Right lobe of liver (tissue), 6 donors: ENCODE measurements at regions not wholly inside any gene's neighbourhood (a gene's known extent, or its start where the extent isn't known, plus 50 kb on each side); places are given as distances from the start of the nearest gene placed in this dataset.

Experiments used
- ATAC-seq, 4 donors: fragments of 200-7000 bp; cut with Tn5 transposase; one replicate each; pipeline ENCODE4 v1.9.1; 2020; ENCODE audit warnings: mild to moderate bottlenecking in 4 of 4, moderate library complexity in 4 of 4
- DNase-seq, 3 donors: peaks; one replicate each; pipeline ENCODE4 v3.0.0-alpha.2; 2020
- H3K27ac ChIP-seq, 3 donors: fragments of 200-600 bp; one replicate each; pipeline ENCODE4 v1.8.0; 2022
- H3K27me3 ChIP-seq, 2 donors: fragments of 200-600 bp; one replicate each; pipeline ENCODE4 v1.8.0; 2022
- H3K36me3 ChIP-seq, 4 donors: fragments of 200-600 bp; sonication (generic) in 1 of 4; one replicate each; pipeline versions ENCODE4 v1.5.1 to v1.8.0; 2017 to 2022; ENCODE audit warnings: control low read depth in 1 of 4
- H3K4me1 ChIP-seq, 4 donors: fragments of 200-600 bp; sonication (generic) in 1 of 4; one replicate each; pipeline versions ENCODE4 v1.5.1 to v1.8.0; 2017 to 2022; ENCODE audit warnings: control low read depth in 1 of 4
- H3K4me3 ChIP-seq, 3 donors: fragments of 200-600 bp; one replicate each; pipeline ENCODE4 v1.8.0; 2022
- H3K9me3 ChIP-seq, 4 donors: fragments of 200-600 bp; sonication (generic) in 1 of 4; one replicate each; pipeline versions ENCODE4 v1.5.1 to v1.8.0; 2017 to 2022; ENCODE audit warnings: control low read depth in 1 of 4
- POLR2A ChIP-seq: fragments of 450-650 bp; IDR thresholded peaks from one replicate; pipeline ENCODE4 v1.6.1; 2017; ENCODE audit warnings: antibody characterized with exemption, mild to moderate bottlenecking
- WGBS: methylation state at CpG from one replicate; pipeline ENCODE4 v1.1.6; 2018; ENCODE audit warnings: low coverage, low lambda C conversion rate; ENCODE audit not compliant: insufficient coverage; ENCODE audit errors: missing lambda C conversion rate; 5-methylcytosine and 5-hydroxymethylcytosine counted together
- intact Hi-C, 2 donors: fragments of 100-400 bp; cut with DNase I; formaldehyde crosslinking; loops; one replicate each; pipeline versions ENCODE4 v1.11.2 to v1.14.1; 2022
- TF ChIP-seq, protein P1 (sequence below), 4 donors: fragments of 200-600 bp in 3 of 4; fragments of 450-650 bp in 1 of 4; IDR thresholded peaks; one replicate each; pipeline versions ENCODE4 v1.5.1 to v1.8.0; 2016 to 2022; ENCODE audit warnings: antibody characterized with exemption in 4 of 4, mild to moderate bottlenecking in 2 of 4
- donor health status: DM: no; HTN: yes; CAD: no.
- donor health status: DM: no; HTN: no; CAD: no.
- donor health status: DM: no; HTN: no; CAD: no.
- donor health status: DM: no; HTN: yes; CAD: no.
- donor health status: DM: no; HTN: yes; CAD: no.

GRCh38 chr3:106880206-106880605, 497.0 kb upstream of the CCDC54 start:
- H3K27ac ChIP-seq = no peak overlapping the region
- no peaks in the 10 kb centered on the region for H3K36me3 ChIP-seq
- 56% methylated on average over 1 of the region's 1 CpG for WGBS
- ATAC-seq (no peak), DNase-seq (no peak)
- intact Hi-C loops = no loop called here
- no peaks in the 10 kb centered on the region for H3K4me1 ChIP-seq
- H3K4me3 ChIP-seq = no peak overlapping the region
- H3K27me3 ChIP-seq = no peaks in the 10 kb centered on the region
- no peaks in the 10 kb centered on the region for H3K9me3 ChIP-seq
- TF ChIP-seq, protein P1, sequence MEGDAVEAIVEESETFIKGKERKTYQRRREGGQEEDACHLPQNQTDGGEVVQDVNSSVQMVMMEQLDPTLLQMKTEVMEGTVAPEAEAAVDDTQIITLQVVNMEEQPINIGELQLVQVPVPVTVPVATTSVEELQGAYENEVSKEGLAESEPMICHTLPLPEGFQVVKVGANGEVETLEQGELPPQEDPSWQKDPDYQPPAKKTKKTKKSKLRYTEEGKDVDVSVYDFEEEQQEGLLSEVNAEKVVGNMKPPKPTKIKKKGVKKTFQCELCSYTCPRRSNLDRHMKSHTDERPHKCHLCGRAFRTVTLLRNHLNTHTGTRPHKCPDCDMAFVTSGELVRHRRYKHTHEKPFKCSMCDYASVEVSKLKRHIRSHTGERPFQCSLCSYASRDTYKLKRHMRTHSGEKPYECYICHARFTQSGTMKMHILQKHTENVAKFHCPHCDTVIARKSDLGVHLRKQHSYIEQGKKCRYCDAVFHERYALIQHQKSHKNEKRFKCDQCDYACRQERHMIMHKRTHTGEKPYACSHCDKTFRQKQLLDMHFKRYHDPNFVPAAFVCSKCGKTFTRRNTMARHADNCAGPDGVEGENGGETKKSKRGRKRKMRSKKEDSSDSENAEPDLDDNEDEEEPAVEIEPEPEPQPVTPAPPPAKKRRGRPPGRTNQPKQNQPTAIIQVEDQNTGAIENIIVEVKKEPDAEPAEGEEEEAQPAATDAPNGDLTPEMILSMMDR (IDR thresholded peaks at IDR 0.05) = no peak
- TF ChIP-seq POLR2A = no peak

DNA sequence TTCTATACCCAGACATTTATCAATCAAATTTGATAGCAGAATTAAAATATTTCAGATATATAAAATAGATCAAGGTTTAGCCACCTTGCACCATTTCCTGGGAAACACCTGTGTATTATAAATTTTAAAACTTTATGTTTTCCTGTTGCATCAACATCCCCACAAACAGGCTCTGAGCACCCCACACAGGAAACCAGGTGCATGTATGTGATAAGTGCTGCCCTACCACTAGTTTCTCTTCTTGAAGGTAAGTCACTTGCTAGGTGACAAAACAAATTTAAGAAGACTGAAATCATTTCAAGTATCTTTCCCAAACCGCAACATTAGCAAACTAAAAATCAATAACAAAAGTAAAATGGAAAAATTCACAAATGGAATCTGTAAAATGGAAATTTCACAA, 496.1 kb upstream of the CCDC54 start:
- no peak for DNase-seq
- 83% methylated on average over 1 of the region's 1 CpG for WGBS
- intact Hi-C loops = no loop called here
- no peaks in the 10 kb centered on the region for H3K9me3 ChIP-seq
- TF ChIP-seq, protein P1 (IDR thresholded peaks at IDR 0.05) = no peak
- TF ChIP-seq POLR2A = no peak
- no peak overlapping the region for H3K27ac ChIP-seq
- H3K4me1 ChIP-seq = no peaks in the 10 kb centered on the region
- no peak for ATAC-seq
- H3K36me3 ChIP-seq = no peaks in the 10 kb centered on the region
- H3K27me3 ChIP-seq = no peaks in the 10 kb centered on the region
- H3K4me3 ChIP-seq = no peak overlapping the region

- no peaks in the 10 kb centered on the region for H3K9me3 ChIP-seq
- H3K4me1 ChIP-seq = no peaks in the 10 kb centered on the region
- ATAC-seq (no peak), DNase-seq (no peak)
- TF ChIP-seq POLR2A = no peak
- TF ChIP-seq, protein P1 (IDR thresholded peaks at IDR 0.05) = no peak
- H3K36me3 ChIP-seq = no peaks in the 10 kb centered on the region
- intact Hi-C loops = no loop called here
- no peak overlapping the region for H3K27ac ChIP-seq
- 33% methylated on average over 2 of the region's 2 CpGs for WGBS
- H3K4me3 ChIP-seq = no peak overlapping the region
- H3K27me3 ChIP-seq = no peaks in the 10 kb centered on the region
These were observed 494.9 kb upstream of the CCDC54 start for GRCh38 chr3:106882297-106882696.

DNA sequence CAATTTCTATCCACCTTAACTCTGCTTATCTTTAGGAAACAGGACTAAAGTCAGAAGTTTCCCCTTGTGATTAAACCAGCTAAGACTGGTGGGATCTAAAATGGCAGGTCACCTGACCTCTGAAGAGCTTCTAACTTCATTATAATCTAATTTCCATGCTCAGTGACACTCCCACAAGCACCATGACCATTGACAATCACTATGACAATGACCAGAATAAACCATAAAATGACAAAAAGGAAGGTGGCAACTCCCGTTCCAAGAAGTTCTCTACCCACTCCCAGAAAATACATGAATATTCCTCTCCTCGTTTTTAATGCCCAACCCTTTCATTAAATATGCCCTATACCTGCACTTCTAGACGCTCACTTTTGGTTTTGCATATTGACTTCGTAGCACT, 471.2 kb upstream of the CCDC54 start:
- ATAC-seq (no peak), DNase-seq (no peak)
- 23% methylated on average over 3 of the region's 4 CpGs for WGBS
- Histone ChIP-seq H3K4me1 (no peaks in the 10 kb centered on the region), H3K9me3 (no peaks in the 10 kb centered on the region), H3K36me3 (no peaks in the 10 kb centered on the region), H3K27ac (no peak overlapping the region), H3K27me3 (no peaks in the 10 kb centered on the region), H3K4me3 (no peak overlapping the region)
- intact Hi-C loops = no loop called here
- TF ChIP-seq POLR2A = no peak
- TF ChIP-seq, protein P1 (IDR thresholded peaks at IDR 0.05) = no peak
